Esophagus muscularis mucosa (tissue), 4 donors: ENCODE measurements at regions not wholly inside any gene's neighbourhood (a gene's known extent, or its start where the extent isn't known, plus 50 kb on each side); places are given as distances from the start of the nearest gene placed in this dataset.

ENCODE experiments used
- DNase-seq: peaks from one replicate; pipeline ENCODE4 v3.0.0-alpha.2; 2017; ENCODE audit errors: extremely low spot score
- H3K27ac ChIP-seq, 4 donors: fragments of 200-600 bp; sonication (generic); replicated peaks in 1 of 4; 1 replicate in 3 of 4; 2 replicates in 1 of 4; pipeline ENCODE4 v1.5.1; 2016 to 2019; ENCODE audit warnings: mild to moderate bottlenecking in 1 of 4
- H3K27me3 ChIP-seq, 4 donors: fragments of 200-600 bp; sonication (generic); one replicate each; pipeline versions ENCODE4 v1.5.1 to v1.6.0; 2016 to 2019
- H3K36me3 ChIP-seq, 4 donors: fragments of 200-600 bp; sonication (generic); one replicate each; pipeline ENCODE4 v1.5.1; 2016 to 2019
- H3K4me1 ChIP-seq, 4 donors: fragments of 200-600 bp; sonication (generic); one replicate each; pipeline ENCODE4 v1.5.1; 2016 to 2019
- H3K4me3 ChIP-seq, 4 donors: fragments of 200-600 bp; sonication (generic); 1 replicate in 2 of 4; 2 replicates in 2 of 4; pipeline ENCODE4 v1.5.1; 2016 to 2019; ENCODE audit warnings: mild to moderate bottlenecking in 4 of 4, moderate library complexity in 1 of 4
- H3K9me3 ChIP-seq, 4 donors: fragments of 200-600 bp; sonication (generic); 1 replicate in 3 of 4; 2 replicates in 1 of 4; pipeline ENCODE4 v1.5.1; 2016 to 2019
- CTCF ChIP-seq, 3 experiments: fragments of 200-600 bp in 2 of 3; fragments of 450-650 bp in 1 of 3; sonication (generic) in 2 of 3; IDR thresholded peaks; one replicate each; pipeline ENCODE4 v1.5.1; 2017 to 2019; ENCODE audit warnings: antibody characterized with exemption in 3 of 3, mild to moderate bottlenecking in 2 of 3, moderate library complexity in 1 of 3
- EP300 ChIP-seq: sonication (generic); formaldehyde crosslinking; IDR thresholded peaks from one replicate; pipeline ENCODE4 v1.6.1; 2017; ENCODE audit warnings: antibody characterized with exemption
- POLR2A ChIP-seq: fragments of 450-650 bp; IDR thresholded peaks from one replicate; pipeline ENCODE4 v1.6.1; 2017; ENCODE audit warnings: antibody characterized with exemption, moderate library complexity, mild to moderate bottlenecking, low read depth
- POLR2AphosphoS5 ChIP-seq, 2 donors: sonication (generic); formaldehyde crosslinking; IDR thresholded peaks; one replicate each; pipeline ENCODE4 v1.6.1; 2017; ENCODE audit warnings: antibody characterized with exemption in 2 of 2
- WGBS: methylation state at CpG from one replicate; pipeline ENCODE4 v1.1.5; 2018; 5-methylcytosine and 5-hydroxymethylcytosine counted together
- intact Hi-C: fragments of 100-400 bp; cut with DNase I; formaldehyde crosslinking; loops from one replicate; pipeline ENCODE4 v1.15.1; 2023

GRCh38 chr13:19062801-19063200 is 118.8 kb downstream of the TUBA3C start:
- H3K27me3 ChIP-seq, result peaks cover 0 to 8% (median 0%) of the 10 kb centered on the region in 4 donors
- no peak for TF ChIP-seq POLR2AphosphoS5 (IDR thresholded peaks at IDR 0.05)
- TF ChIP-seq POLR2A, result no peak
- no peak for TF ChIP-seq CTCF (IDR thresholded peaks at IDR 0.05)
- no peak for TF ChIP-seq EP300
- H3K4me1 ChIP-seq, result no peaks in the 10 kb centered on the region
- H3K36me3 ChIP-seq, result no peaks in the 10 kb centered on the region
- H3K27ac ChIP-seq, result no peak overlapping the region
- no peak overlapping the region for H3K4me3 ChIP-seq
- intact Hi-C loops, result no loop called here
- WGBS, result 57% methylated on average over 3 of the region's 4 CpGs
- no peak for DNase-seq
- peaks cover 0 to 14% (median 2%) of the 10 kb centered on the region in 4 donors for H3K9me3 ChIP-seq

GRCh38 chr13:19062019-19062646 is 119.5 kb downstream of the TUBA3C start:
- Histone ChIP-seq H3K9me3 (peaks cover 0 to 14% (median 2%) of the 10 kb centered on the region in 4 donors), H3K27me3 (peaks cover 0 to 8% (median 0%) of the 10 kb centered on the region in 4 donors), H3K36me3 (no peaks in the 10 kb centered on the region), H3K4me1 (no peaks in the 10 kb centered on the region), H3K4me3 (no peak overlapping the region), H3K27ac (no peak overlapping the region)
- intact Hi-C loops, result no loop called here
- WGBS, result 94% methylated on average over 8 of the region's 11 CpGs
- TF ChIP-seq EP300 (no peak), CTCF (IDR thresholded peaks at IDR 0.05) (no peak), POLR2A (no peak), POLR2AphosphoS5 (IDR thresholded peaks at IDR 0.05) (no peak)
- DNase-seq, result no peak

- H3K27me3 ChIP-seq, result peaks cover 0 to 8% (median 0%) of the 10 kb centered on the region in 4 donors
- DNase-seq, result no peak
- H3K27ac ChIP-seq, result no peak overlapping the region
- no peaks in the 10 kb centered on the region for H3K36me3 ChIP-seq
- no peaks in the 10 kb centered on the region for H3K4me1 ChIP-seq
- 85% methylated on average over 4 of the region's 6 CpGs for WGBS
- no peak for TF ChIP-seq CTCF (IDR thresholded peaks at IDR 0.05)
- TF ChIP-seq POLR2A, result no peak
- TF ChIP-seq POLR2AphosphoS5 (IDR thresholded peaks at IDR 0.05), result no peak
- TF ChIP-seq EP300, result no peak
- H3K4me3 ChIP-seq, result no peak overlapping the region
- peaks cover 0 to 14% (median 2%) of the 10 kb centered on the region in 4 donors for H3K9me3 ChIP-seq
- intact Hi-C loops, result no loop called here
These were observed 120.3 kb downstream of the TUBA3C start for GRCh38 chr13:19061278-19061677.

GRCh38 chr13:19060311-19061002 is 121.2 kb downstream of the TUBA3C start:
- no peak overlapping the region for H3K4me3 ChIP-seq
- no peaks in the 10 kb centered on the region for H3K36me3 ChIP-seq
- no peak overlapping the region for H3K27ac ChIP-seq
- H3K4me1 ChIP-seq, result no peaks in the 10 kb centered on the region
- intact Hi-C loops, result no loop called here
- H3K27me3 ChIP-seq, result peaks cover 0 to 8% (median 0%) of the 10 kb centered on the region in 4 donors
- no peak for DNase-seq
- 73% methylated on average over 7 of the region's 13 CpGs for WGBS
- peaks cover 0 to 14% (median 2%) of the 10 kb centered on the region in 4 donors for H3K9me3 ChIP-seq
- TF ChIP-seq POLR2AphosphoS5 (IDR thresholded peaks at IDR 0.05) (no peak), EP300 (no peak)

- TF ChIP-seq EP300, result no peak
- TF ChIP-seq POLR2AphosphoS5 (IDR thresholded peaks at IDR 0.05), result no peak
- no peak for TF ChIP-seq POLR2A
- TF ChIP-seq CTCF (IDR thresholded peaks at IDR 0.05), result no peak
- H3K27me3 ChIP-seq, result peaks cover 0 to 8% (median 0%) of the 10 kb centered on the region in 4 donors
- H3K4me1 ChIP-seq, result no peaks in the 10 kb centered on the region
- intact Hi-C loops, result no loop called here
- H3K27ac ChIP-seq, result no peak overlapping the region
- no peaks in the 10 kb centered on the region for H3K36me3 ChIP-seq
- H3K4me3 ChIP-seq, result no peak overlapping the region
- DNase-seq, result peak; percentile 91
- peaks cover 0 to 10% (median under 1%) of the 10 kb centered on the region in 4 donors for H3K9me3 ChIP-seq
- WGBS, result 89% methylated on average over 9 of the region's 16 CpGs
These were observed 122.4 kb downstream of the TUBA3C start for GRCh38 chr13:19059016-19059780.
